PC-9 (cell line): ENCODE measurements at regions not wholly inside any gene's neighbourhood (a gene's known extent, or its start where the extent isn't known, plus 50 kb on each side); places are given as distances from the start of the nearest gene placed in this dataset.

ENCODE experiments used
- EZH2 ChIP-seq: fragments of 200-600 bp; sonication (generic); IDR thresholded peaks from 2 replicates; pipeline ENCODE4 v1.8.0; 2017; ENCODE audit warnings: antibody characterized with exemption, low read depth
- TF ChIP-seq, protein P1 (sequence below): fragments of 200-600 bp; sonication (generic); conservative IDR thresholded peaks from 2 replicates; pipeline ENCODE4 v1.6.1; 2017; ENCODE audit warnings: mixed run types, antibody characterized with exemption, mild to moderate bottlenecking, moderate library complexity

GRCh38 chr4:81678801-81679200, 207.1 kb upstream of the RASGEF1B start:
- no peak for TF ChIP-seq EZH2
- TF ChIP-seq, protein P1, sequence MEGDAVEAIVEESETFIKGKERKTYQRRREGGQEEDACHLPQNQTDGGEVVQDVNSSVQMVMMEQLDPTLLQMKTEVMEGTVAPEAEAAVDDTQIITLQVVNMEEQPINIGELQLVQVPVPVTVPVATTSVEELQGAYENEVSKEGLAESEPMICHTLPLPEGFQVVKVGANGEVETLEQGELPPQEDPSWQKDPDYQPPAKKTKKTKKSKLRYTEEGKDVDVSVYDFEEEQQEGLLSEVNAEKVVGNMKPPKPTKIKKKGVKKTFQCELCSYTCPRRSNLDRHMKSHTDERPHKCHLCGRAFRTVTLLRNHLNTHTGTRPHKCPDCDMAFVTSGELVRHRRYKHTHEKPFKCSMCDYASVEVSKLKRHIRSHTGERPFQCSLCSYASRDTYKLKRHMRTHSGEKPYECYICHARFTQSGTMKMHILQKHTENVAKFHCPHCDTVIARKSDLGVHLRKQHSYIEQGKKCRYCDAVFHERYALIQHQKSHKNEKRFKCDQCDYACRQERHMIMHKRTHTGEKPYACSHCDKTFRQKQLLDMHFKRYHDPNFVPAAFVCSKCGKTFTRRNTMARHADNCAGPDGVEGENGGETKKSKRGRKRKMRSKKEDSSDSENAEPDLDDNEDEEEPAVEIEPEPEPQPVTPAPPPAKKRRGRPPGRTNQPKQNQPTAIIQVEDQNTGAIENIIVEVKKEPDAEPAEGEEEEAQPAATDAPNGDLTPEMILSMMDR, result no peak
